HG02610 (cell line): ENCODE measurements at regions not wholly inside any gene's neighbourhood (a gene's known extent, or its start where the extent isn't known, plus 50 kb on each side); places are given as distances from the start of the nearest gene placed in this dataset.
A peak's percentile ranks its signal among the peaks of the same experiment; 100 is the strongest.
"Not testable (repeated sequence)": the region's sequence is repeated elsewhere in the genome, so short reads cannot be mapped to it uniquely, and the experiment has no call there.

Source experiments
- ATAC-seq: cut with Tn5 transposase; IDR thresholded peaks from one replicate; pipeline ENCODE4 v1.9.1; 2021; ENCODE audit warnings: mild to moderate bottlenecking, moderate library complexity; ENCODE audit not compliant: unreplicated experiment

DNA sequence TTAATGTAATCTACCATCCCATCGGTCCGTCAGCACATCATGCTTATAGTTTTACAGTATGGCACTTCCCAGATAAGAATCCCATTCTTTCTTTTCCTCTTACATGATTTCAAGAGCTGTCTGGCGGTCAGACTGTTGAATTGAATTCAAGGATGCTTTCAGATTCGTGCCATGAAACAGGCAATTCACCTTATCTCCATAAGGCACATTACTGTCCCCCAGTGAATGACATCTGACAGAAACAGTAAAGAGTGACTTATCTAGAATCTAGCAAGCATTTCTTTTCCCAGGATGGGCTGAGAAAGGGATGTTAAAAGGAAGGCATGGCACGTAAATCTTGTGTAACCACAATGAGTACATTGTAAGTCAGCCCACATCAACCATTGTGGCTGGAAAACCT lies 61.1 kb upstream of the SEM1 start:
- no peak for ATAC-seq

DNA sequence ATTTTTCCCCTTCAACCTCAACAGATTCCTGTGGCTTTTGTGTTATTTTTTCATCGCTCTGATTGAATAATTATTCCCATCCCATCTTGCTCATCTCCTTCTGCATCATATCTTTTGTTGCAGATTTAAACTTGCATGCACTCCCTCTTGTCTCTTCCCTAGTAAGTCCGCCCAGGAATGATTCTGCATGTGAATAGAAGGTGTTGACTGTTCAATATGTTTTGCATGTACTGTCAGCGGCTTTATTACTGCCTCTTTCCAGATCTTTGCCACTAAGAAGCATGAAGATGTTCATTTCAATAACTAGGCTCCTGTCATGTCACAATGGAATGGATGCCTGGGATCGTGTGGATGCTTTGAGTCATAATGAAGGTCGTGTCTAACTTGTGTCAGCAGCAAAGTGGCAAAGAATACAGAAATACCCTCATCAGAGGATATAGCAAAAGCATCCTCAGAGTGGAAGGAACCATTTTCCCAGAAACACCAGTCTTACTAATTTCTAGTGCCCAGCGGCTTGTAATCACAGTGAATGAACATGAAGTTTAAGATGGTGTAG lies 62.6 kb upstream of the SEM1 start:
- ATAC-seq = no peak

DNA sequence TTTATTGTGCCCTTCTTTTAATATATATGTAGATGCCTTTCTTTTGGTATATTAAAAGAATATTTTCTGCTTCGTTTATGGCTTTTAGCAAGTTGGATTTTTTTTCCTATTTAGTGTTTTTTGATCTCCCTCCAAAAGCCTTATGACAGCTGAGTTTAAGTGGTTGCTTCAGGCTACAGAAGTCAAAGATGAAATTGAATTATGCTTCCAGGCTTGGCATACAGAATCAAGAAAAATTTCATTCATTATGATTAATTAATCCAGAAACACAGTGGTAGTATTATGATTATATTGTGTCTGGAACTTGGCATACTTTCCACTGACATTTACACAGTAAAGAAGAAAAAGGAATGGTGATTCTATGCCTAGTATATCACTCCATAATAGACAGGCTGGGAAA lies 63.8 kb upstream of the SEM1 start:
- ATAC-seq = no peak

DNA sequence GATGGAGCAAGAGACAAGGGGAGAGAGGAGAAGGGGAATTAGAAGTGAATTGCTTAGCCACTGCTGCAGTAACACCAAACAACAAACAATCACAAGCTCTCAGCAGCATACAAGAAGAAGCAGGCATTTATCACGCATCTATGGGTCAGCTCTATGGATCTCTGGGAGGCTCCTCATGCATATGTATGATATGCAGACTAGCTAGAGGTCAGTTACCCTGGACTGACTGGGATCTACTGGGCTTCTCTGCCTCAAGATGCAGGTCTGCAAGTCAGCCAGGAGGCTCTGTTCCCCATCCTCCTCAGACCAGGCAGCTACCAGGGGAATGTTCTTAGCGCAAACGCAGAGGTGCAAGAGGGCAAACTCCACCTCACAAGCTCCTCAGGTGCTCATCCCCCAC lies 64.7 kb upstream of the SEM1 start:
- no peak for ATAC-seq

DNA sequence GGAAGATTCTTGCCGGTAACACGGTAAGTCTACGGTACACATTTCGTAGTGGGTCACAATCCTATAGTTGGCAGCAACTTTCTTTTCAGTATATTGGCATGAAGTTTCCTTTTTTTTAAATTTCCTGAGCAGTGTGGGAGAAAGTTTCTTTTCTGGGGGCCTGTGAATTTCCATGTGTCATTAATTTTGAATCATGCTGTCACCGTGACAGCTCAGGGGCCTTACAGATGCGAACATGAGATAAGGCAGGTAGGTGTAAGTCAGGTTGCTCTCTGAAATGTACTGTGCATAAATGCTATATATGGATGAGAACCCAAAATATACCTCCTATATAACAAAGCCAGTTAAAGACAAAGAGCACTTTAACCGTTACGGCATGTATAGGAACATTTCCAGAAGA lies 65.4 kb upstream of the SEM1 start:
- ATAC-seq = no peak

DNA sequence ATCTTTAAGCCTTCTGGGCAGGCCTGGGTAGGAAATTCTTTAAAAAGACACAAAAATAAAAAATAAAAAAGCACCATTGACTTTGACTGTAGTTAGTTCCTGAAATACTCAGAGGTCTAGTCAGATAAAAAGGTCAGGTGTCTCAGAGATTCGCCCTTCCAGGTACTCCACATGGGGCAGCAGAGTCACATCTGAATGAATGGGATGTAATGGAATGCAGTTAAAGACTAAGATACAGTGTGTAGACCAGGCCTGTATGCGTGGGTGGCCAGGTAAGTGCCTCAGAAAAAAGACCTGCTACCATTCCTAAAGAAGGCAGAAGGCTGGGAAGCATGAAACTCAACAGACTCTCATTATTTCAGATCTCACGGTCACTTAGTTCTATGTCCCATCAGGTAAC lies 68.6 kb upstream of the SEM1 start:
- ATAC-seq = no peak

DNA sequence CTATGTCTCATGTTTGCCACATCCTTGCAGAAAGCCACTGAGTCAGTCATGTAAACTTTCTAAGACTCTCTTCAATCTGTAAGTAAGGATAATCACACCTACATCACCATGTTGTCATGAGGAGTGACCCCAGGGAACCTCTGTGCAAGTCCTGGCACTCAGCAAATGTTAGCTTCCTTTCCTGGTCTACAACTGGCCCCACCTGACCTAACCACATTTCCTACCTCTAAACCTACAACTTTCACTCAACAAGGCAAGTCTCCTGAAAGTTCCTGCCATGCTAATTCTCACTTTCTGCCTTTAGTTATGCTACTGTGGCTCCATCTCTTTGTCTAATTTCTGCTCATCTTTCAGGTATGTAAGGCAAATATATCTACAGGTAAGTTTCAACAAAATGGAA lies 72.3 kb upstream of the SEM1 start:
- ATAC-seq = no peak

DNA sequence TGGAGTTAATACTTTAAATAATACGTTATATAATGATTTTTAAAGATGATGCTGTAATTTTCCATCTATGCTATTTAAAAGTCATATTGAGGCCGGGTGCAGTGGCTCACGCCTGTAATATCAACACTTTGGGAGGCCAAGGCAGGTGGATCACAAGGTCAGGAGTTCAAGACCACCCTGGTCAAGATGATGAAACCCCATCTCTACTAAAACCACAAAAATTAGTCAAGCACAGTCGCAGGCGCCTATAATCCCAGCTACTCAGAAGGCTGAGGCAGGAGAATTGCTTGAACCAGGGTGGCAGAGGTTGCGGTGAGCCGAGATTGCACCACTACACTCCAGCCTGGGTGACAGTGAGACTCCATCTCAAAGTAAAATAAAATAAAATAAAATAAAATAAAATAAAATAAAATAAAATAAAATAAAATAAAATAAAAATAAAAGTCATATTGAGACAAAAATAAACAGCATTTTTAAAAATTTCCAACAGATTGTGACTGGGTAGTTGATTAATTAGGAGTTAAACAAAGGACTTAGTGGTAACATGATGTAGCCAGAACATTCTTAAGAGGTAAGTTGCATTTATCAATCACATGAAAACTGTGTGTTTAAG lies 73.1 kb upstream of the SEM1 start:
- not testable (repeated sequence) for ATAC-seq

DNA sequence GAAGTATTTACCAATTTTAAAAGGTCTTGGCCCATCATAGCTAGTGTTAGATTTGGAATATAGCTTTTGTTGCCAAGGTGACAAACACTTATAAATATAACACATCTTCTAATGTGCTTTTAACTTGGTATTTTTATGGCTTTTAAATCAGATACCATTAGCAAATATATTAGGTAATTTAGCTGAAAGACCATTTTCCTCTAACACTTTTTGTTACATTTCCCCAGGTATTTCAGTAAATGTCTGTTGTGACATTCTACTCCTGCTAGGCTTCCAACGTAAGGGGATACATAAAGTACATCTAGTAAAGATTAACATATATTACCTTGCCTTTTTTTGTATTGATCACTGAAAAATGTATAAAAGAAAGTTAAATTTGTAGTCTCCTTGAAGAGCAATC lies 75.0 kb upstream of the SEM1 start:
- no peak for ATAC-seq

DNA sequence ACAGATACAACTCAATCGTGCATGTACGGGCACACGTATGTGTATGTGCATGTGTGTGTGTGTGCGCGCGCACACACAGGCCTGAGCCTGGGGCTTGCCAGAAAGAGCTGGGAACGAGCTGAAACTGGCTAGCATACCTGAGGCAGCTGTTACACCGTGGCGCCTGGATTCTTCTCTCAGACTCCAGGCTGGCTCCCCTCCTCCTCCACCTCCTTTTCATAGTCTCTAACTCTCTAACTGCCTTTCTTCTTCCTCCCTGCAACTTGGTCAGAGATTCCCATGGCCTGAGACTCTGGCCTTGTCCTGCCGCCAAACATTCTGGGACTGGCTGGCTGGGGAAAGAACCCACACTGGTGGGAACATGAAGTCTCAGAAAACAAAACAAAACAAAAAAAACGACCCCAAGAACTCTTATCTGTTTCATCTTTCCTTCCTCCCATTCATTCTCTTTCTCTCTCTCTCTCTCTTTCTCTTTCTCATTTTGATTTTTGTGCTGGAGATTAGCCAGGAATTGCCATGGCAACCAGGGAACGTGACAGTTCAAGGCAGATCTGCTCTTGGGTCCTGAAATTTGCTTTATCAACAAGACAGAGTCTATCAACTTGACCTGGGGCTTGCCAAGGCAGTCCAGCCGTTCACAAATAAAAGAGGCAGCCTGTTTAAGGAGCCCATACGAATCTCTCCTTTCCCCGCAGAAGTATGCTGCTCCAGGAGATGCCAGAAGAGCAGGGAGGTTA lies 76.8 kb upstream of the SEM1 start:
- ATAC-seq = no peak

DNA sequence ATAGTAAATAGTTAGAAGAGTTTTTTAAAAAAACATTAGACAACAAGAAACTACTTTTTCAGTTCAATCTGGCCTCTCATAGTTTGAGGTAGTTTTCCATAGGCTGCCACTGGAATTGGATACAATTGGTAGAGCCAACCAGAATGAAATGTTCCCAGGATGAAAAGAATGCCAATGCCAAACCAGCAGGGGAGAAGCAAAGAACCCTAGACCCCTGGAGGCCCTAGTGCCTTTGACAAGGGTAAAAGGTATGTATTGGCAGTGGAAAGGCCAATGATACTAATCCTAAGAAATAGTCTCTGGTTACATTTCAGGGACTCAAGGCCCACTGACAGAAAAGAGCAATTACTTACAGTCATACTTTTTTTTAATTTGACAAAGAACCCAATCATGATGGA lies 77.4 kb upstream of the SEM1 start:
- no peak for ATAC-seq

DNA sequence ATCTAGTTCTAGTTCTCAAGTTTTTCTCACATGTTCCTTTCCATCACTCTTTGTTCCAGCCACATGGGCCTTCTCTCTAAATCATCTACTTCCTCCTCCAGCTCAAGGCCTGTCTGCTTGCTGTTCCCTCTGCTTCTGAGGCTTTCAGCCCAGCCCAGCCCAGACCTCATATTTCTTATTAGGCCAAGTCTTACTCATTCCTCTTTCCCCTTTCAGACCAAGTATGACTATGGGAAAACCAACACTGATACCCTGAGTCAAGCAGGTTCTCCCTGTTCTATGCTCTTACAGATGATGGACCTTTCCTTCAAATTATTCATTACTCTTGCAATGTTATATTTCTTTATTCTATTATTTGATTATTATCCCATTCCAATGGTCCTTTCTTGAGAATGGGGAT lies 80.3 kb upstream of the SEM1 start:
- ATAC-seq = peak; percentile 50

DNA sequence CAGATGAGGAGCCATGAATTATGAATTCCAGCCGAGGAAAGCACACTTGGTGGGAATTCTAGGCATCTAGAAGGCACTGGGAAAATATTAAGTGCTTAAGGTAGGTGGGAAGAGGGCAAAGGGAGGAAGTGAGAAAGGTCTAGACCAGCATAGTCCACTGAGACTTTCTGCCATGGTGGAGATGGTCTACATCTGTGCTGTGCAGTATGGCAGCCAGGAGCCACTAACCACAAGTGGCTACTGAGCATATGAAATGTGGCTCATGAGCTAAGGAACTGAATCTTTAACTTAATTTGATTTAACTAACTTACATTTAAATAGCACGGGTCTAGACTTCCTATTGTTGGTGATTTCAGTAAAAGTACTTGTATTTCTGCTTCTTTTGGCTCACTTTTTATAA lies 82.5 kb upstream of the SEM1 start:
- no peak for ATAC-seq

DNA sequence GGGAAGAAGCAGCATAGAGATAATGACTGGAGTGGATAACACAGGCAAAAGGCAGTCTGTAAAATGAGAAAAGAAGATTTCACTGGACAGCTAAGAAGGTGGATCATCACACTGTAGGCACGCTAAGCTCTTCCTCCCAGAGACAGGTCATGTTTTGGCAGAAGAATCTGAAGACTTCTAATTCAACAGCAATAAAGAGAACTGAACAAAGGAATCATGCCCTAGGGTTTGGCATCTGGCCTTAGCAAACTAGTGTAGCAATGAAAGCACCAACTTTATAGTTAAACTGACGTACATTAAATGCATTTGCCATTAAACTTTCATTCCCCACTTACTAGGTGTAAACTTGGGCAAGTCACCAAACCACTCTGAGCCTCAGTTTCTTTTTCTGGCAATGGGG lies 84.4 kb upstream of the SEM1 start:
- no peak for ATAC-seq

DNA sequence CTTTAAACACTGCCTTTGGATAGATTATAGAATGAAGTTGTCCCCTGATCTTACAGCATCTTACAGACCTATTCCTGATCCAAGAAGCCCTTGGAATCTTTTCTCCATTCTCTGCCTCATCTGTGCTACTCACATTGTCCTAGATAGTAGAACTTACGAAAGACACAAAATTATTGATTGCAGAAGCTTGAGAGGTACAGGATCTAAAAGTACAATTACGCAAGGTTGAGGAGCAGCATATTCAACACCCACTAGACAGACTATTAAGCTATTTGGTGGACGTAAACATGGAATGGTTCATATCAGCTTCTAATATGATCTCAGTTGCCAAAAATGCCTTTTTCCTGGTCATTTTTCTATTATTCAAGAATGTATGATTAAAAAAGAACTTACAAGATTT lies 90.5 kb upstream of the SEM1 start:
- ATAC-seq = no peak

DNA sequence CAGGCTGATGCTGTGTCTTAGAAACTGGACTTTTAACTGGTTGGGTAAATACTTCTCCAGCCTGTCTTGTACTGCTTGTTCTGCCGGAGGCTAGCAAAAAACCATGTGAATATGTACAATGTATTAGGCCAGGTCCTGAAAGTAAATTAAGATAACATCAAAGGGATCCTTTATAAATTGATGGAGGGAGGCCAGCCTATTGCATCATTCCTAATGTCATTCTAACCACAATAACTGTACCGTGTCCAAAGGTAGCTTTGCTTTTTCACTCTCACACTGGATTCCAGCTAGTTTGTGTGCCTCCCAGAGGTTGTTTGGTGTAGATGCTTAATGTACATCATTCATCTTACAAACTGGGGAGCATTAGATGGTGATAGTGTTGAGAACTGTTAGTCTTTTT lies 91.2 kb upstream of the SEM1 start:
- ATAC-seq = no peak

DNA sequence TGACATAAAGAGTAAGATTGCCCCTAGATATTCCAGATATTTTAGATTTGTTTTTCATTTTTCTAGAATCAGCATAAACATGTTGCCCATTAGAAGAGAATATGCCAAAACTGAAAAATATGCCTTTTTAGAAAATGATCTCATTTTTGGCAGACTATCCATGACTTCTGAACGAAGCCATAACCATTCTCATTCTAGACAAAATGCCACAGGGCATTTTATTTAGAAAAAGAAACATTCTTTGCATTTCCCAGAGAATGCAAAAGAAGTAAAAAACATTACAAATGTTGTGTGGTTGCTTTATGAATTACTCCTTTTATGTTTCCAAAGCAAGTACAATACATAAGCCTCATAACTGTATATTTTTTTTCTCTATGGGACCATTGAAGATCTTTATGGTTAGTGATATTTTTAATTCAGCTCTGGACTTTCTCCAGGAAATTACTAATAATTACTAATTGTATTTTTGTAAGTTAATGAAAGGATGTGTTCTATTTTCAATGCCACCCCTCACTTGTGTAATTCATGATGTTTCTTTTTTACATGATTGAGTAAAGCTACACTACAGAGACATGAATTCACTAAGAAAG lies 109.6 kb upstream of the SEM1 start:
- no peak for ATAC-seq

DNA sequence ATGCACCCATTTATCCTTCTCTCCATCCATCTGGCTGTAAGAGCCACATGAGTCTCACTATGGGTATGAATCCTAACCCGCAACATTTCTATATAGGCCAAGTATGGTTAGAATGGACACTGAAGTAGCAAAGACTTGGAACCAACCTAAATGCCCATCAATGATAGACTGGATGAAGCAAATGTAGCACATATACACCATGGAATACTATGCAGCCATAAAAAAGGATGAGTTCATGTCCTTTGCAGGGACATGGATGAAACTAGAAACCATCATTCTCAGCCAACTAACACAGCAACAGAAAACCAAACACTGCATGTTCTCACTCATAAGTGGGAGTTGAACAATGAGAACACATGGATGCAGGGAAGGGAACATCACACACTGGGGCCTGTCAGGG lies 111.5 kb upstream of the SEM1 start:
- ATAC-seq = not testable (repeated sequence)

DNA sequence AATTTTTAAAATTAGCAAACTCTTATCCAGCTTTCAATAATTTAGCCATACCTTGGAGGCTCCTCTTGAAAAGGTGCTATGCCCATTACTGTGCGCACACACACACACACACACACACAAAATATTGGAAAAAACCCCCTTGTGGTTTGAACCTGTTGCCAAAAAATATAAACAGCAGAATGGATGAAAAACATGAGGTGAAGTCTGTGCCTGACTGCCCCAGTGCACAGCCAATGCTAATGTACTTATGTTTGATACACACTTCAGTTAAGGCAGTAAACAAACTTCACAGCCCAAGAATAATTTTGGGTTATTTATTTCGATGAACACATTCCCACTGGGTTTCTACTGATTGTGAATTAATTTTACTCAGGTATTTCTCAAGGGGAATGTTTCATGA lies 113.2 kb upstream of the SEM1 start:
- no peak for ATAC-seq

DNA sequence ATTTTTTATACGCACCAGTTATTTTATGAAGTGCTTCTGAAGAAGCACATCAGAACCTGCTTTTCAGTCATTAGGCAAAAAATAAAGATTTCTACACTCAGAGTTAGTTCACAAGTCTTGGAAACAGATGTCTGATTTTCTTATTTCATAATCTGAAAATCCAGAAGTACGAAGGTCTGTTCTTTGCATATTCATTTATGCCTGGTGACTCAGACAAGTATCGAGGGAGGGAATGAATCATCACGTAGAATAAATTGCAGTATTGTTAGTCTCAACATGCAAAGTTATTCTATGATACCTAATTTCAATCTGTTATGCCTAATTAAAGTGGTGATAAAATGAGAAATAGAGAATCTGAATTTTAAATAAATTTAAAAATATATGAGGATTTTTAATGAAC lies 113.6 kb upstream of the SEM1 start:
- no peak for ATAC-seq

DNA sequence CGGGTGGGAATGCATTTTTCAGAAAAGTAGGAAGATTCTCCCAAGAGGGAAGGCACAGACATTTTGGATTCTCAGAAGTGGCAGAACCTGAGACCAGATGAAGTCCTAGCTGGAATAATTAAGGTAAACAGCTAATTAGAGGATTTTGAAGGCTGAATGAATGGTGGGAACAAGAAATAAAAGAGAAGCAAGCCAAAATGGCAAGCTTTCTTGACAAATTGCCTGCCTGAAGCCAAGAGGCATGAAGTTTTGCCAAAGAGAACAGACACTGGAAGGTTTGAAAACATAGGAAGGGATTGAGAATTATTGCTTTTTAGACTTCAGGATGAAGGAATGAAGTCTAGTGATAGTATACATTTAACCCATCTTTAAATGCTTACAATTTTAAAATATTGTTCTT lies 115.0 kb upstream of the SEM1 start:
- no peak for ATAC-seq

DNA sequence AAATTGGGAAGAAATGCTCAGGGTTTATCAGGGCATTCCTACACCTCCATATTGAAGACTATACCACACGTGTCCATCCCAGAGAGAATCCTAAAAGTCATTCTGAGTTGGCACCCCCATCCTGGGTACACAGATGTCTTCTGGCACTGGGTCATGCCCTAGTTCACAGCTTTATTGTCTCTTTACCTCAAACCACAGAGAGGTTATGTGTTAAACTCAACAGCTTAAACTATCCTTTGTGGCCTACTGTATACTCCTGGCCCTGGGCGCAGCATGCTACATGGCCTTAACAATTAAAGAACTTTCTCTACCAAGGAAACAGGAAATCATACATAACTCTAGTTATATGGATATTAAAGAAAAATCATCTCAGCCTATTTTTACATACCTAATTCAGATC lies 115.6 kb upstream of the SEM1 start:
- ATAC-seq = no peak
